ENCODE measurements at regions not wholly inside any gene's neighbourhood (a gene's known extent, or its start where the extent isn't known, plus 50 kb on each side); places are given as distances from the start of the nearest gene placed in this dataset.

DNA sequence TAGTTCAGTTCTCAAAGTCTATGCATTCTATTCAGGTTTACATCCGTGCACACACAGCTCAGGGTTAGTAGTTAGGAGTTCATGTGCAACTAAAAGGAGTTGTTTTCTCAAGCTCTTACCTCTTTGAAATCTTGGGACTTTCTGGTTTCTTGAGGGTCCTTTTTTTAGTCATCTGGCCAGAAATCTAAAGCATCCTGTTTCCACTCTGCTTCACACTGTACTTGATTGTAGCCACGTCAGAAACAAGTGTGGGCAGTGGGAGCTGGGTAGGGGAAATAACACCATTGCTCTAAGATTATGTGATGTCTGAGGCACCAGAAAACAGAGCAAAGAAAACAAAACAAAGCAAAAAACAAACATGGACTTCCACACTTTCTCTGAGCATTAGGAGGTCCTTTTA lies 58.3 kb downstream of the HDGFL1 start:
- TF ChIP-seq, protein P1, sequence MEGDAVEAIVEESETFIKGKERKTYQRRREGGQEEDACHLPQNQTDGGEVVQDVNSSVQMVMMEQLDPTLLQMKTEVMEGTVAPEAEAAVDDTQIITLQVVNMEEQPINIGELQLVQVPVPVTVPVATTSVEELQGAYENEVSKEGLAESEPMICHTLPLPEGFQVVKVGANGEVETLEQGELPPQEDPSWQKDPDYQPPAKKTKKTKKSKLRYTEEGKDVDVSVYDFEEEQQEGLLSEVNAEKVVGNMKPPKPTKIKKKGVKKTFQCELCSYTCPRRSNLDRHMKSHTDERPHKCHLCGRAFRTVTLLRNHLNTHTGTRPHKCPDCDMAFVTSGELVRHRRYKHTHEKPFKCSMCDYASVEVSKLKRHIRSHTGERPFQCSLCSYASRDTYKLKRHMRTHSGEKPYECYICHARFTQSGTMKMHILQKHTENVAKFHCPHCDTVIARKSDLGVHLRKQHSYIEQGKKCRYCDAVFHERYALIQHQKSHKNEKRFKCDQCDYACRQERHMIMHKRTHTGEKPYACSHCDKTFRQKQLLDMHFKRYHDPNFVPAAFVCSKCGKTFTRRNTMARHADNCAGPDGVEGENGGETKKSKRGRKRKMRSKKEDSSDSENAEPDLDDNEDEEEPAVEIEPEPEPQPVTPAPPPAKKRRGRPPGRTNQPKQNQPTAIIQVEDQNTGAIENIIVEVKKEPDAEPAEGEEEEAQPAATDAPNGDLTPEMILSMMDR (IDR thresholded peaks at IDR 0.05), result no peak
- TF ChIP-seq EZH2 (IDR thresholded peaks at IDR 0.05) (no peak), EZH2phosphoT487 (IDR thresholded peaks at IDR 0.05) (no peak)

Data from neural progenitor cell (in vitro differentiated cells).